ENCODE measurements at regions not wholly inside any gene's neighbourhood (a gene's known extent, or its start where the extent isn't known, plus 50 kb on each side); places are given as distances from the start of the nearest gene placed in this dataset.

DNA sequence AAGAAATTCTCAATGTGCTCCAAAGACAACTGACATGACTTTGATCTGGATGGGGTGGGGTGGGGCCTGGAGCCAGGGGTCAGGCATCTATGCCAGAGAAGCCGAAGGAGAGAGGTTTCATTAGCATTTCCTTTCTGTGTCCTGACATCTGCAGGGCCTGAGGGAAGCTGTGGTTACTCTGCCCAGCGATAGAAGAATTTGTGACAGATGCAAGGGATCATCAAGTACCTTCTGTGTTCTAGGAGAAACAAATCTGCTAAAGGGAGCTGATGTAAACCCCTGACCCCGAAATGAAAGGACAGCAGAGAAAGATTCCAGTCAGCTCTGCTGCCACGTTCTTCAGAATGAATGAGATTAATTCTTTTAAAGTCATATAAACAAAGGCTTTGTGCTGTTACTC lies 335.7 kb downstream of the PRELID2 start:
- no peak for DNase-seq

DNA sequence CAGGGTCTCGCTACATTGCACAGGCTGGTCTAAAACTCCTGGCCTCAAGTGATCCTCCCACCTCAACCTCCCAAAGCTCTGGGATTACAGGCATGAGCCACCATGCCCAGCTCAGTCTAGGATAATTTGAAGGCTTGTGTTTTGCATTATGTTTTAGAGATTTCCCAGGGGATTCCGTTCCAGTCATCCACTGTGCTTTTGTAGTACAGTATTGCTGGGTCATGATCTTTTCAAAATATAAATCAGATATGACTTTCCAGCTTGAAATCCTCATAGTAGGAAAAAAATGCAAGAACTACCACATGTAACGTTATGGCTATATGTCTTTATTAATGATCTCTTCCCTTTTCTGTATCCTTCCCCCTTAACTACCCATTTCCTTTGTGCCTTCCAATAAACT lies 338.1 kb downstream of the PRELID2 start:
- no peak for DNase-seq

DNA sequence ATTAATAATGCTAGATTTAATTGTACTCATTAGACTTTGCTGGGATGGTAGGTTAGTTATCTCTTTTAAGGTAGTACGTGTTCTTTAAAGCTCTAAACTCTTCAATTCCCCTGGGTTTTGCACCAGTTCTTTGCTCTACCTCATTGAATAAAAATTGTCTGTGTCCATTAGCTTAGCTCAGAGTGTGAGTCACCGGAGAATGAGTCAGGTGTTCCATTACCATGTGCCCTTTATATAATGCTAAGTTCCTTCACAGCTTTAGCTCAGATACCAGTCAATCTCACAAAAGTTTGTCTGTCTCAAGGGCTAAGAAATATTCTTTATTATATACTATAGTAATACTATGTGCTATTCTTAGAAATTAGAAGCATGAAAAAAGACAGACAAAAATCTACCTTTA lies 339.4 kb downstream of the PRELID2 start:
- no peak for DNase-seq

DNA sequence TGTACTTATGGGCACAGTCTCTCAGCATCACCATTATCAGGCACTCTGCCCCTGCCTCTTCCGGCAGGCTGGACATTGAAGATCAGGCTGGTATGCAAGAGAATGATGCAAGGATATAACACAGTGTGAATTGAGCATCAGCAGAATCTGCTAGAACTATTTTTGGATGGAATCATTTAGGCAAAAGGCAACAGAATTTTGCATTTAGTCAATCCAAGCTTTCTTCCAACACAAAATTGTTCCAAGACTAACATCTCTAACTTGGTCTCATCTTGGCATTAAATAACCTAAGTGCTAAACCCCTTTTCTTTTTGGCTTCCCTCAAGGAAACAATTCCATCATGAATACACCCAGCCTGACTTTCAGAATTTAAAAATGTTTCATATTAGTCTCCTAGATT lies 339.9 kb downstream of the PRELID2 start:
- DNase-seq = no peak

DNA sequence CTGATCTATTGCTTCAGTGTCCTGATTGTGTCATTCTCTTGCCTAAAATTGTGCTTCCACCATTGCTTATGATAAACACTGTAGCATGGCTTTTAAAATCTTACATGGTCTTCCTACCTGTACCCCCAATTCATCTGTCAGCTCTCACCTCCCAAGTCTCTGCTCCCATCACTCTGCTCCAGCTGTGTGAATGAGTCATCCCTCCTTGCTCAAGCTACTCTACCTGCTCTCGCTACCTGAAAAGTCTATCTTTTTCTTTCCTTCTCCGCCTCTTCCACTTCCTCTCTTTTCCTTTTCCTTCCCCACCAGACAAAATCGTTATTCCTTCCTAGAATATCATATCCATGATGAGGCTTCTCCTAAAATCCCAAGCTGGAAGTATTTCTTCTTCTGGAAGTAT lies 341.7 kb downstream of the PRELID2 start:
- no peak for DNase-seq

DNA sequence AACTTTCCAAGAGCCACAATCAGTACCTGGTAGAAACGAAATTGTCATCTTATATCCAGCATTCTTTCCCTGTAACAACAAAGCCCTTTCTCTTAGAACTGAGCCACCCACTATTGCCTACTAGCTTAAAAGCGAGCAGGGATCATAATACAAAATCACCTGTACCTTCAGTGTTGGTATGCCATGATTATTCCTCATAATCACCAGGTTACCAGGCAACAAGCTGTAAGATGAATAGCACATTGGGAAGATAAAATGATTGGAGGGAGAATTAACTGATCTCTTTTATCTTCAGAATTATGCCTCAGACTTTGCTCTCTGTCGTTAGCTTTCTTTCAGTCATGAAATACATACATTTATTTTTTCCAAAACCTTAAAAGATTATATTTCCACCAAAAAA lies 345.6 kb downstream of the PRELID2 start:
- DNase-seq = no peak

DNA sequence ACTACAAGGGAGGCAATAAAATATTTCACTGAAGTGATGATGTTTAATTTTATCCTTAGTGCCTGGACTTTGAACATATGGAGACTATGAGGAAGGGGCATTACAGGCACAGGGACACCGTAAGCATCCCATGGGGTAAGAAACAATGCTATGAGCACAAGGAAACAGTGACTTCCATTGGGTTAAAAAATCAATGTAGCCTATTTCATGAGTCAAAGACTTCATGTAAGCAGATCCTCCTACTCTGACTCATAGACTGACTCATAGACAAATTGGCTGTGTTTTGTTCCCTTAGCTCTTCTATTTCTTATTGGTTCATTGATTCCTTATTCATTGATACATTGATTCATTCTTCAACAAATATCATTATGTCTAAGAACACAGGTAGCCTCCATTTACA lies 351.0 kb downstream of the PRELID2 start:
- DNase-seq = no peak

DNA sequence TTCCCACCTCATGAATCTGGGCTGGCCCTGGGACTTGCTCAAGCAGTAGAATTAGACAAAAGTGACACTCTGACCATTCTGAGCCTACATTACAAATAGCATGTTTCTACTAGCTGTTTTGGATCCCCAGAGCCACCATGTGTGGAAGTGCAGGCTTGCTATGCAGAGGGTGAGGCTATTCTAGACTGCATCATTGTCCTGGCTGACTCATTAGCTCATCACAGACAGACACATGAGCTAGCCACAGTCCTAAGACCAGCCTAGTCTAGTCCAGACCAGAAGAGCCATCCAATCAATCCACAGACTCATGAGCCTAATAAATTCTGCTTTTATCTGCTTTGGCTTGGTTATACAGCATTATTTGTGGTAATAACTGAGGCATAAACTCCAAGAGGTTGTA lies 351.9 kb downstream of the PRELID2 start:
- DNase-seq = no peak

DNA sequence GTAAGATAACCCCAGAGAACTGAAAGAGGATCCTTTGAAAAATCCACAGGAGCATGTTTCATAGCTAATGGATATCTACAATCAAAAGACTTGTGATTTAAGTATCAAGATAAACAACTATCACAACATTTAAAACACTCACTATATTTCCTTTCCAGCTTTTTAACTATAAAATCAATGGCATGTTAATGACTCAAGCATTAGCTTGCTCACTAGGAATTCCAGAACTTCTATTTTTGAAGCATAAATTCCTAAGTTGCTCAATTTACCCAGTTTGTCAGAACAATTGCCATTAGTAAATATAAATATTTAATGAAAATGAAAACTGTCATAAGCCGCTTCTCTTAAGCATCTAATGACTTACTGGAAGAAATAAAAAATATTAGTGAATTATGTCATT lies 355.3 kb downstream of the PRELID2 start:
- DNase-seq = no peak

DNA sequence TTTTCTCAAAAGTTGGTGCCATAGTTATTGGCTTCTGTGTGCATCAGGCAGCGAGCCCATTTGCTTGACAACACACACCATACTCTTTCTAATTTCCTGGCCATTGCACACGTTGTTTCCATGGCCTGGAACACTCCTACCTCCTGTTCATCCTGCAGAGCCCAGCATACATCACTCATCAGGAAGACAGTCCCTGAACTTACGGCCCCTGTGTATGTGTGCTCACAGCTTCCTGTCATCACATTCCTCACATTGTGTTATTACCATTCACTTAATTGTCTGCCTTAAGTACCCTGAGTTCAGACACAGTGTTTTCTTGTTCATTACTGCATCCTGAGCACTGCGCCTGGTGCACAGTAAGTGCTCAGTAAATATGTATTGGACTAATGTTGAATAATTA lies 355.9 kb downstream of the PRELID2 start:
- no peak for DNase-seq

DNA sequence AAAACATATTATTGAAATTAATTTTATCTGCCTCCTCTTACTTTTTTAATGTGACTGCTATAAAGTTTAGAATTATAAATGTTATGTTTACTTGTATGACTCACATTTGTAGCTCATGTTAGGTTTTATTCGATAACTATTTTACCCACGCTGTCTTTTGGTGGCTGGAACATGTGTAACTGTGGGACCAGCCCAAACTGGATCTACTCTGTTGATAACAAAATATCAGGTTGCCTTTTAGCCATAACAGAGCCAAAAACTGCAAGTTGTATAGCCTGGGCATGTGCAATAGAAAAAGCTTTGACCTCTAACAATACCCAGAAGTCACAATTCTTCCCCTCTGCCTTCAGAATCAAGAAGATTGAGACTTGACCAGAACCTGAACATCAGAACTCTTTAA lies 356.5 kb downstream of the PRELID2 start:
- no peak for DNase-seq

DNA sequence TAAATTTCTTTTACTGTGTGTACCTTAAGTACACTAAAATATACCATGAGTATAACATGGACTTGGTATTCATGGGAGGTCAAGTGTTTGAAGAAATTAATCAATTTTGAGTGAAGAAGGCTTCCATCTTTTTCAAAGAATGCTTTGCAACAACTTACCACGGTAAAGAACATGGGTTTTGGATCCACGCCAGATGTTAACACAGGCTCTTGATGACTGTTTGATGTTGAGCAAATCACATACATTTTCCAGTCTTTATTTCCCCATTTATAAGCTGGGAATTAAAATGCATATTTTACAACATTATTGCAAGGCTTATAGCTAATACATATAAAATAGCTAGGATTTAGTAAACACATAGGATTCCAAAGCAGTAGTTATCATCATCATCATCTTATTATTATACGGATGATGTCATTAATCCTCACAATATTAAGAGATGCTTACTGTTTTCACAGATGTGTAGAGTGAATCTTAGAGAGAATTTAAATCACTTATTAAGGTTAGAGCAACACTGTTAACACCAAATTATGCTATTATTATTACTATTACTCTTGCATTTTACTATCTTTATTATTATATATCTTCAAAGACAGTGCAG lies 362.0 kb downstream of the PRELID2 start:
- DNase-seq = no peak

DNA sequence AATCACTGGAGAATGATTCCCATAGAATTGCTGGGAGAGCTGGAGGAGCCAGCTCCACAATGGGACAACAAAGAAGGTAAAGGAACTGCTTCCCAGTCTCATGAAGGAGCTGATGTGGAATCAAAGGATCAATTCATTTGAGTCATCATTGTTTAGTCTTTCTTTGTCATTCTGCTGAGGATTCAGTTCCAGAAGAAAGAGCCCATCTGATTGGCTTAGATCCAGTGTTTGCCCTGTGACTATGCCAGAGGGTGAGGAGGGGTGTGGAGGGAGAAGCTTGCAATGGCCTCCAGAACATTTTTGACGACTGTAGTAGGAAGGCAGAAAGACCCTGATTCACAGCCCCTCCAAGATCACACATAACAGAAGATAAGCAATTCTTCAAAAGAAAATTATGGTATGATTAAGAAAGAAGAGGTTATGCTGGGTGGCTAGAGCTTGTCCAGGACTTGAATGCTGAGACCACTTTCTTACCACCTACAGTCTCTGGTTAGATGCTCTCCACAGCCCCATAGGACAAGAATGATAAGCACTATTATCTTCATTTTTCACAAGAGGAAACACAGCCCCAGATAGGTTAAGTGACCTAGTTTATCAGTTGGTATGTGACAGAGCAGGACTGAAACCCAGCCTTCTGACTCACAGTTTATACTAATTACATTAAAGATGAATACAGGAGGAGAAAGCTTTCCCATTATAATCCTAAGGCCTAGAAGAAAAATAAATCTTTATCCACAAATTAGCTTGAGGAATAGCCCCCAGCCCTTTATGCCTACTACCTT lies 363.1 kb downstream of the PRELID2 start:
- DNase-seq = no peak

DNA sequence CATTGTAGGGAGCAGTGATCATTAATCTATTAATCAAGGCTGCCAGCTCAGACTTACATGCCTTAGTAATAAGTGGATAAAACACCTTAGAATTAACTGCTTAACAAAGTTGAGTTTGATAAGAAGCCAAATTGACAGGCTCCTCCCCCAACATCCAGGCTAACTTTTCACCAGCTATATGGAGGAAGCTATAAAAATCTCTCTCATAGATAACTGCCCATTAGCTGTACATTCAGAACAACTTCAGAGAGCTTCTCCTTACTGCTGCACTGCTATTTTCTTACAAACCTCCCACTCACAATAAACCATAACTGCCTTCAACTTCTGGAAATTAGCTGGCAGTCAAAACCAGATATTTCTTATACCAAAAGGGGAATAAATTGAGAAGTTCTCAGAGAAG lies 364.1 kb downstream of the PRELID2 start:
- DNase-seq = no peak

DNA sequence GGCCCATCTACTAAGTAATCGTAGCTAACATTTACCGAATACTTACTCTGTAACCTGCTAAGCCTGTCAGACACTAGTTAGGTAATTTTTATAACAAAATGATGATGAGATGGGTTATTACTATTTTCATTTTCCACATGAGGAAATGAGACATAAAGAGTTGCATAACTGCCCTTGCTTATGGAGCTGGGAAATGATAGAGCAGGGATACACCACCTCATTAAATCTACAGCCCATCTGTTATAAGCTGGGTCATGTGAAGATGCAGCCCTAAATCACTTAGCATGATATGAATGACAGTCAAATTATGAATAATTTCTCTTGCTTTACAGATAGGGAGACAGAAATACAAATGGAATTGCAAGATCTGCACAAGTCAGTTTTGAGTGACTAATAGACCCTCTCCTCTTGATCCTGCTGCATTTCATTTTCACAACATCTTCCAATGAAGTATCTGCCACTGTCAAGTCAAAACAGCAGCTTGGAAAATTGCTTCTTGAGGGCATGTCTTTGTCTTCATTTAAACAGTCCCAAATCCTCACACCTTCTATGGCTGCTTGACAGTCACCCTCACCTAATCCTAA lies 364.7 kb downstream of the PRELID2 start:
- no peak for DNase-seq

DNA sequence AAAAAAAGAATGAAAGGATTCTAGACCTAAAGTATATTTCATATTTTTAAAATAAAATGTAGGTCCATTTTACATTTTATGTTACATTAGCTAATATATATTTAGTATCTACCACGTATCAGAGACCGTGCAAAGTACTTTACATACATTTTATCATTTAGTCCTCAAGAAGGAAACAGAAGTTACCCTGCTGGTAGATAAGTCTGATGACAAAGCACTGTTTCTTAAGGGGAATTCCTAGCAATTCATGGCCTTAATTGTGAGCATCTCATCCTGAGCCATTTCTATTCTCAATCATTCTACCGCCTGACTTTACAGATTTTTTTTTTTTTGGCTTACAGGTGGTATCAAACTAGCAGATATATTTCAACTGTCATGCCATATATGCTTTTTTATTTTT lies 367.7 kb downstream of the PRELID2 start:
- DNase-seq = no peak

DNA sequence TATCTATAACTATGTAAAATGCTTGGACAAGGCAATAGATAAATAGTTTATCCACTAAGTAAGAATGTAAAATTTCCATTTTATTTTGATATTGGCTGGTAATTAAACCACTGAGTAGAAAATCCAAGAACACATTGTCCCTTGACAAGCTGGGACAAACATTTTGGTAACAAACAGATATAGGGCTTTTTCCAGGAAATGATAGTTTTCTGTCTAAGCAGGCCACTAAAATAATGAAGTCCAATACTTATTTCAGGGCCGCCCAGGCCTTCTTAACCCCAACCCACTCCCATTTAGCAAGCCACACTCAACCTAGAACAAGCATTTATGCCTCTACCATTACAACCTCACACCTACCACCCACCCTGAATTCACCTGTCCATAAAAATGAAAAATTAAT lies 368.6 kb downstream of the PRELID2 start:
- DNase-seq = no peak

DNA sequence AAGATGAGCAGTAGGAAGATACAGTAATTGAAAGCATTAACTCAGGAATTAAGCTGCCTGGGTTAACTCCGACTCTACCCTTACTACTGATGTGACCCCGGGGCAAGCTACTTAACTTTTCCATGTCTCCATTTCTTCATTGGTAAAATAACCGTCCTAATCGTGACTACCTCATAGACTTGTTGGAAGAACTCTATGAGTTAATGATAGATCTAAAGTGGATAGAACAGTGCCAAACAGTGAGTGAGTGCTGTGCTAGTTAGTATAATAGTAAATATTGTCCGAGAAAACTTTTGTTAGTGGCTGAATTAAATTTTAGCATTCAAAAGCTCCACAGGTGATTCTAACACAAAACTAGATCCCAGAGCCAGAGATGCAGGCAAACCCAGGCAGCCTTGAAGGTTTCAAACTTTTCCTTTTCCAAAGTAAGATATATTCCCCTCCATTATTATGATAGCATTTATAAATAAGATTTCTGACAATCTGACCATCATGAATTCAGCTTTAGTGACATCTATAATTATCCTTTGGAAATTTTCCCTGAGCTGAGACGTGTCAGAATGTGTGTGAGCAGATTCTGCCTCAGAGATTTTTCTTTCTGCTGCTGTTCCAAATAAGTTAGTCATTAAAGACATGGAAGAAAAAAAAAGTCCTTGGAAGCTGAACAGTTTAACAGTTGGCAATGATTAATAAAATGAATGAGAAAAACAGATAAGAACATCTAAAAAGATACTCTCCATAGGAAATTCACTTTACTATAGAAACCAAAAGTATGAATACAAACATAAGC lies 369.5 kb downstream of the PRELID2 start:
- no peak for DNase-seq

DNA sequence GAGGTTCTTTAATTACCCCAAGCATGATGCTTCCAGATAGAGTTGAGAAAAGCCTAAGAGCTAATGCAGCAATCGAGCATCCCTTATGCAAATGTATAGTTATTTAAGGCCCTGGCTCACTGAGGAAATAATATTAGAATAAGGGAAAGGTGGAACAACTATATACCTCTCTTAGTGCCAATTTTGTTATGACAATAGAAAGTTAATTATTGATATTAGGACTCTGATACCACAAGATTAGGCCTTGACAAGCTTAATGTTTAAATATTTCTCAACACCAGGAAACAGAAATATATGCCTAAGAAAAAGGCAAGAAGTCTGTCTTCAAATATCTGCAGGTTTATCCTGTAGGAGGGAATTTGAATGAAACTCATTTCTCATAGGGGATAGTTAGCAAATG lies 371.0 kb downstream of the PRELID2 start:
- DNase-seq = no peak

DNA sequence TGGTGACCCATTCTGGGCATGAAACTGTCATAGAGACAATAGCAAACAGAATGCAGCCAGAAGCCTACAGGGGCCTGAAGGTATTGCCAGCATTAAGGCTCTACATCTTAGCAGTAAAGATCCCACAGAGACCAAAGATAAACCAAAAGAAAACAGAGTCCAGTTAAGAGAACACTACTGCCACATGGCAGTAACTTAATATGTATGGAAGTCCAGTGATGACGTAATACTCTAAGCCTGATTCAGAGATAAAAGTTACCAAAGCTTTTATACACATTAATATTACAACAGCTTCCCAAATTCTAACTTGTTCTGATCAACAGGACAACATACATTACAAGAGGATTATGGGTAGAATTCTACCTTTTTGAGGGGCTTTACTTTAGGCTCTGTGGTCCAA lies 371.5 kb downstream of the PRELID2 start:
- DNase-seq = no peak

DNA sequence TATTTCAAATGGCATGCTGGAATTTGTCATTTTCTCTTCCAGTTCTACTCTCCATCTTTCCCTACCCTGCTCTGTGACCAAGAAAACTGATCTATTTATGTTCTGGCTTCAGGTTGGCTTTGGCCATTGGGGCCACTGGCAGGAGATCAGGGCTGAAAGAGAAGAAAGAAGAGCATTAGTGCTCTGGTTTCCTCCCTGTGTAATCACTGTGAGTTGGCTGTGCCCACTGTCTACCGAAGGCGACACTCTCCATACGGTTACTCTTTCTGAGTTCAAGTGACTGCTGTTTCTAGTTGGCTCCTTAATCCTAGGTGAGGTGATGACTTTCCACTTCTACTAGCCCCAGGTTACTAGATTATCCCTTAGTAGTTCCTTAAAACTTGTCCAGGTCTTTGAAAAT lies 372.6 kb downstream of the PRELID2 start:
- DNase-seq = no peak

DNA sequence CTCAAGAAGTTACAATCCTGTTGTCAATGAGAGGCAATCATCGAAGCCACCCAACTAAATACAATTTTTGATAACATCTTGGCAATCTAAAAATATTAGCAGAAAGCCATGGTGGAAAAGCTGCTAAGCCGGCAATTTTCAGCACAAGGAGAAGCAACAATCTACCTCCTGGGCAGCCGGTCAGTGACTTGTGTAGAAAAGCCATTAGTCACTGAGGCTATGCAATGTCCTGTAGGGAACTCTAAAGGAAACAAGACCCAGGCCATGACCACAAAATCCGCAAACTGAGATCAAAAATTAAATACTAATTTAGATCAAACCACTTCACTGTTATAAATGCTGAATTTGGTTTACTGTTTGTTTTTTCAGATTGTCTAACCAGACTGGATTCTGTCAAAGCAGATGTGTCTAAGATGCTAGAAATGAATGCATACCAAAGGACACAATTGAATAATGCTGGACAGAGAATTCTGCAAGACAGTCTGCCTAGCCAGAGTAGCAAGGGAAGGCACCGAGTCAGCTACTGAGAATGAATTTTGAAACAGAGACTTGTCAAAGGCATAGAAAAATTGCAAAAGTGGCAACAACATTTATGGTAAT lies 384.8 kb downstream of the PRELID2 start:
- DNase-seq = no peak

DNA sequence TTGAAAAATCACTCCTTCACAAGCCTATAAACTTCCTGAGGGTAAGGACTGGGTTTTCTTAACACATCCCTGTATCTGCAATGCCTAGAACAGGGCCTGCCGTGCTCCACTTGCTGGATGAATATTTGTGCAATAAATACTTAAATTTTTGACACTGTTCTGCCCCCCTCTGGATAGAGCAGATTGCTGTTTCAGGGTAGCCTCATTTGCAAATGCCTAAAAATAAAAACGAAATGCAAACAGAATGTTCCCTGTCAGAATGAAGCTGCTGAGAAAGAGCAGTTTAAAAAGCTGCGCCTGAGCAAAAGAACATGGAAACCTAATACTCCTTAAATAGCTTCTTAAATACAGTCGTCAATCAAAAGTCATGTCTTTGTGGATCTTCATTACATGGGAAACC lies 385.3 kb downstream of the PRELID2 start:
- no peak for DNase-seq
